Umbilical cord (tissue), 1 donor: ENCODE measurements at regions not wholly inside any gene's neighbourhood (a gene's known extent, or its start where the extent isn't known, plus 50 kb on each side); places are given as distances from the start of the nearest gene placed in this dataset.

Experiments used
- DNase-seq: peaks from one replicate; pipeline ENCODE4 v3.0.0-alpha.2; 2015; ENCODE audit warnings: low spot score

- no peak for DNase-seq
These were observed 139.6 kb upstream of the GPR26 start for GRCh38 chr10:123526356-123527064.

GRCh38 chr10:123527151-123527550 is 139.0 kb upstream of the GPR26 start:
- DNase-seq: no peak

DNA sequence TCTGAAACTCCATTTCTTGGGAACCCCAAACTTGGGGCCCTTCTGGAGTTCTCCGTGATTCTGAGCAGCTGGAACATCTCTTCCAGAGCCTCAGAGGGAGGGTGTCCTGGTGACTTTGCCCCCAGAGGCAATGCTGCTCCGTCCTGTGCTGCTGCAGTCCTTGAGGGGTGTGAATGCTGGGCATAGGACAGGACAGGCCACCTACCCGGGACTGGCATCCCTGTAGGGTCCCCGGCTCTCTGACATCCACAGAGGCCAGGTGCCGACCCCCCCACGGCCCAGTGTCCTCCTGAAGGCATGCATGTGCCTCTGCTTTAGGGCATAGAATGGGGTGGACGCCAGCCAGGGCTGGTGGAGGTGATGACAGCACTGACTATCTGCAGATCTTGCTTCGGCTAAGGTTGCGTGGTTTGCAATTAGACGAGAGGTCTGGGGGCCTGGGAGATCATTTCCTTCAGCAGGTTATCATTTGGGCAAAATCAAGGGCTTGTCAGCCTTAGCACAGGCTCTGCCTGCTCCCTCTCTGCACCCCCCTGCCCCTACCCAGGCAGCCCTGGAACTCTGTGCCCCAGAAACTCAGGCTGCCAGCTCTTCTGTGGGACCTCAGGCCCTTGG is 136.9 kb upstream of the GPR26 start:
- no peak for DNase-seq

GRCh38 chr10:123530166-123530870 is 135.8 kb upstream of the GPR26 start:
- no peak for DNase-seq

GRCh38 chr10:123535386-123535785 is 130.8 kb upstream of the GPR26 start:
- DNase-seq: no peak

DNA sequence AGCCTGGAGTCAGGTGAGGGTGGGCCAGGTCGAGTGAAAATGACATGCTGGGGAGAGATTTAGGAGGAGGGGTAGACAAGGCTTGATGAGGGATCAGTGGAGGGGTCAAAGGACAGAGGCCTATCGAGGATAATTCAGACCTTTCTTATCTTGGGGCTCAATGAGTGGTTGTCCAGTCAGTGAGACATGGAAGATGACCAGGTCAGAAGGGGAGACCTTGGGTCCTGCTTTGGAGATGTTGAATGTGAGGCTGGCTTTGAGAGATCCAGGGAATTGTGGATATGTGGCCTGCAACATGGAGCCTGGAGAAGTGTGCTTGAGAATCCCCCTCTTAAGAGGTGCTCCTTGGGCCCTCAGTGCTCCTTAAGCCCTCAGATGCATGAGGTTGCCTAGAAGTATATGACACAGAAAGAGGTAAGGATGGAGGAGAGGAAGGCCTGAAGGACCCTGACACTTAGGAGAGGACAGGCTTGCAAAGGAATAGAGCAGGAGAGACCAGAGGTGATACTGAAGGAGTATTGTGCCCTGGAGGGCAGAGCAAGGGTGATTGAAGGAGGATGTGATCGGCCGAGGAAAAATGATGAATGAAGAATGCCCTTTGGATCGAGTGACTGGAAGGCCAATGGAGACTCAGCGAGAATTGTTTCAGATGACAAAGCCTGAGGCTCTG is 129.8 kb upstream of the GPR26 start:
- DNase-seq: no peak

- no peak for DNase-seq
These were observed 128.8 kb upstream of the GPR26 start for GRCh38 chr10:123537188-123537961.

DNA sequence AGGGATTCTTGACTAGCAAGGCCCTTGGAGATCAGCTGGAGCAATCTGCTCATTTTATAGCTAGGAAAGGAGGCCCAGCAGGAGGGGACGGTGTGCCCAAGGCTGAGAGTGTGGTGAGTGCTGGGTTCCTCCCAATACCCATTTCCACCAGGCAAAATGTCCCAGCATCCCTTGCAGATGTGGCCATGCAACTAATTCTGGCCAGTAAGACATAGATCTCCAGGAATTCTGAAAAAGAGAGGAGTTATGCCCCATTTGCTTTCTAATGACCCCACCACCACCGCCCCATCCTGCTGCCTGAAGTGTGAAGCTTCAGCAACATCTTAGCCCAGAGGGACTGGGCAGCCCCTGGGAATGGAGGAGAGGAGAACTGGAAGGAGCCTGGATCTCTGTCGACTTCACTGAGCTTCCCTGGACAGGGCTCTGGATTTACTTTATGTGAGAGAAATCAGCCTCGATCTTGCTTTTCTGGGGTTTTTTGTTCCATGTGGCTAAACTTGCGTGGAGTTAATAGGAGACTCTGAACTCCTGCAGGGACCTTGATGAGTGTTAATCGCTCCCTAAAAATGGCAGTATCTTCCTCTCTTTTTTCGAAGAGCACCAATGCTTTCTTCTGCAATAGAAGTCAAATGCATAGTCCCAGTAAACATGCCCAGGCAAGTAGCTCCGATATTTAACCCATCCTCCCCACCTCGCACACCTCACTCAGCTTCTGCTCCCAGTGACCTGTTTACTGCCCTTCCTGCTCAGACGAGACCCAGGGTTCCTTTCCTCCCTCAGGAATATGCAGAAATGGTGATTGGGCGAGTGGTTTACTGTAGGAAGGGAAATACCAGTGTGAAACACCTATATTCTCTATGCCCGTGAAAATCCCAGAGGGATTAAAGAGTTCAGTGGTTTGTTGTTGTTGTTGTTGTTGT is 127.5 kb upstream of the GPR26 start:
- DNase-seq: no peak

DNA sequence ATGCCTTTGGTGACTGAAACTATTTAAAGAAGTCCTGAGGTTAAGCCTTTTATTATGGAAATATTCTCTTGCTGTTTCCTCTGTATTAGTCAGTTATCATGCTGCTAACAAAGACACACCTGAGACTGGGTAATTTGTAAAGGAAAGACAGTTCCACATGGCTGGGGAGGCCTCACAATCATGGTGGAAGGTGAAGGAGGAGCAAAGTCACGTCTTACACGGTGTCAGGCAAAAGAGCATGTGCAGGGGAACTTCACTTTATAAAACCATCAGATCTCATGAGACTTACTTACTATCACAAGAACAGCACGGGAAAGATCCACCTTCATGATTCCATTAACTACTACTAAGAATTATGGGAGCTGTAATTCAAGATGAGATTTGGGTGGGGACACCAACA is 121.2 kb upstream of the GPR26 start:
- no peak for DNase-seq

- DNase-seq: no peak
These were observed 117.4 kb upstream of the GPR26 start for GRCh38 chr10:123548770-123549169.

DNA sequence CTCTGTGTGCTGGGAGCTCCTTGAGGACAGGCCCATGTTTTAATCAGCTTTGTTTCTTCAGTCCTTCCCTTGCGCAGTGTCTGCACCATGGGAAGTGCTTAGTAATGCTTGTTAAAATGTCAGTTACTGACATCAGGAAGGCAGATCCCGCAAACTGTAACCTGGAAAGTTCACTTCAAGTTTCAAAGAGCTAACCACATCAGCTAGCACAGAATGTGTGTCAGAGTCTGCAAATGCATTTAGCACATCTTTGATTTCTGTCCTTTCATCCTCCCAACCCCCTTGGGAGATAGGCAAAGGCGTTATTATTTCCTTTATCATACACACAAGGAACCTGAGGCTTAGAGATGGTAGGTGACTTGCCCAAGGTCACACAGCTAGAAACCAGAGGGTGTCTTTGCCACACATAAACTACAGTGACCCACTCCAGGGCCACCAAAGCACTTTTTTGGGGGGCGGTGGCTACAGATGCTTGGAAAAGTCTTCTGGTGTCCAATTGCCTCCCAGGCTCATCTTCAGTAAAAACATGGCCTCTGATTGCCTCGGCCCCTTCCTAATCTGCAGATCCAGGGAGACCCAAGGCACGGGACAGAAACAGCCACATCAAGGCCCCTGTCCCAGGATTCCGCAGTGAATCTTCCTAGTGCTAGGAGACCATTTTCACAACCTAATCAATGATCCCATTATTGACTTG is 116.2 kb upstream of the GPR26 start:
- no peak for DNase-seq

DNA sequence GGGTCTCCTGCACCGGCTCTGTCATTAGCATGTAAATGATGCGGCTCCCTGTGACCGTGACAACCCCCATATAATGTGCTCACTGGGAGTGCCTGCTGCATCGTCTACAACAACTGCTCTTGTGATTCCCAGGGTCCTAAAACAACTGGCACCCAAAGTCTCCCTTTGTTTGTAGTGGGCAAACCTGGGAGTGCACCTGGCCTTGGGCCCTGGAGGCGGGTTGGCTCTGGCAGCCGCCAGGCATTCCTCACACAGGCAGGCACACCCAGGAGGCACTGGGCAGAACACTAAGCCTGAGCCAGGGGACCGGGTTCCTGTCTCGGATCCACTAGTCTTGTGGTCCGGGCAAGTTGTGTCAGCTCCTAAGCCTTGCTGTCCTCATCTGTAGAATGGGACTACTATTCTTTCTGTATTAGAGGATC is 115.5 kb upstream of the GPR26 start:
- DNase-seq: no peak

DNA sequence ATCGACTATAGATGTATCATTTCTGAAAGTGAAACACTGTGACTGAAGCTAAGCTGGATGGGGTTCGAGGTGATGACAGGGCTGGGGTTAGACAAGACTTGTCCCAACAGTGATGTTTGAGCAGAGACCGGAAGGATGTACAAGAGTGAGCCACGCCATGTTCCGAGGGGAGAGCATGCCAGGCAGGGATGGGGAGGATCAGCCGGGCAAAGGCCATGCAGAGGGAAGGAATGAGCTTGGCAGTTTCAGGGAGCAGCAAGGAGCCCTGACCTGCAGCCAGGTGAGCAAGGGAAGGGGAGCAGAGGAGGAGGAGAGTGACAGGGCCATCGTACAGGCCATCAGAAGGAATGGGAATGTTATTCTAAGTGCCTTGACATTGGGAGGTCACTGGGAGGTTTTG is 114.9 kb upstream of the GPR26 start:
- no peak for DNase-seq

DNA sequence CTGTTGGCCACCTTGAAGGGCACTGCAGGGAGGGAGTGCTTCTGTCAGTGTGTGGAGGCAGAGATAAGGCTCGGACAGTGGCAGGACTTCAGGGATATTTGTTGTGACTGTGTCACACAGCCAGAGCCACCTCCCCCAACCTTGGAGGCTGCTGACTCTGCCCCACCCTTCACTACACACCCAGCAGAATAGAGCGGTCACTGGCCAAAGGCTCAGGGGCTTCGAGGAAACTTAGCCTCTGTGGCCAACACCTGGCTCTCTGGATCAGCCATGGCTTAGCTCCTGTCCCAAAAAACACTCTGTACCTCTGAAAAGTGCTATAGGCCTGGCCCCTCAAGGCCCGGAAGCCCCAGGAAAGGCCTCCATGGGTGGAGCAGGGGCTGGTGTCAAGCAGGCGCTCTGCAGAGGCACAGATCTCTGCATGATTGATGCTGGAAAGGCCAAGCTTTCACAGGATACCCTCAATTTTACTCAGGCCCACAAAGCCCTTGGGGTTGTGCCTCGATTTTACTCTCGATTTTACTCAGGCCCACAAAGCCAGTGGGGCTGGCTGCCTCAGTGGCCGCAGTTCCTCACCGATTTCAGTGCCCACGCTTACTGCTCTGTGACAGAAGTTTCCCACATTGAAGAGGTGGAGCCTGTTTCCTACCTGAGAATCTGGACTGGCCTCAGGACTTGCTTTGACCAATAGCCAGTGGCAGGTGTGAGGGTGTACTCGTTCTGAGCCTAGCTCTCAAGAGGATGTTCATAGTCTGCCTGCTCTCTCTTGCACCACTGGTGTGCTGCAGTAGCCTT is 113.2 kb upstream of the GPR26 start:
- DNase-seq: no peak

- no peak for DNase-seq
These were observed 112.2 kb upstream of the GPR26 start for GRCh38 chr10:123553810-123554430.

DNA sequence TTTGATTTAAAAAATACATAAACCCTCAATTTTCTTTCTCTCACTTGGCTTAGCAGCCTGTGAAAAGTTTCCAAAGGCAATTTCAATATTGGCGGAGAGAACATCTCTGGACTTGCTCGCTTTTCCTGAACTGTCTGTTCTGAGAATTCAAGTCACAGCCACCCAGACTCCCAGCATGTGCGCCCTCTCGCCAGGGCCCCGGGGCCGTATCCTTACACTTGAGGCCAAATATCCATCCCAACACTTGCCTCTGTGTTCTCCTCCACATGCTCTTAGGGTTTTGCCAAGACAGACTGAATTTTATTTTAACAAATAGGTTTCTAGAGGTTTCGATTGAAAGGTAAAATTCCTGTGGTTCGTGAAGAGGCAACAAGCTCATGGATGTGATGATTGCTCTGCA is 111.5 kb upstream of the GPR26 start:
- no peak for DNase-seq

- no peak for DNase-seq
These were observed 110.5 kb upstream of the GPR26 start for GRCh38 chr10:123555616-123556015.

GRCh38 chr10:123556049-123556448 is 110.1 kb upstream of the GPR26 start:
- no peak for DNase-seq

DNA sequence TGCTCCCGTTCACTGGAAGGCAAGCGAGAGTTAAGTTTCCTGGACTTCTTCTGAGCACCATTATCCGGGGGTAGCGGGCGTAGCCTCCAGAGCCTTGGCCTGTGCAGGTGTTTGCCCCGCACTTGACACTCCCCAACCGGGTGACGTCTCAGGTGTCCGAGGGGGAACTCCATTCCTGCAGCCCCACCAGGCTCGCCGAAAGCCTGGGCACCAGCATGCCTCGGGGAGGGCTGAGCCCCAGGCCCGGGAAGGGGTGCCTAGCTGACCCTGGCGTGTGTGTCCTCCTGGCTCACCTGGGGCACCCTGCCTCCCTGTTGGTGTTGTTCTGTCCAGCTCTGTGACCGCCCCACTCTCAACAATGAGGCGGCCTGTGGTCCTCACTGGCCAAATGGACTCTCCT is 109.4 kb upstream of the GPR26 start:
- no peak for DNase-seq
